ENCODE measurements at regions not wholly inside any gene's neighbourhood (a gene's known extent, or its start where the extent isn't known, plus 50 kb on each side); places are given as distances from the start of the nearest gene placed in this dataset.

DNA sequence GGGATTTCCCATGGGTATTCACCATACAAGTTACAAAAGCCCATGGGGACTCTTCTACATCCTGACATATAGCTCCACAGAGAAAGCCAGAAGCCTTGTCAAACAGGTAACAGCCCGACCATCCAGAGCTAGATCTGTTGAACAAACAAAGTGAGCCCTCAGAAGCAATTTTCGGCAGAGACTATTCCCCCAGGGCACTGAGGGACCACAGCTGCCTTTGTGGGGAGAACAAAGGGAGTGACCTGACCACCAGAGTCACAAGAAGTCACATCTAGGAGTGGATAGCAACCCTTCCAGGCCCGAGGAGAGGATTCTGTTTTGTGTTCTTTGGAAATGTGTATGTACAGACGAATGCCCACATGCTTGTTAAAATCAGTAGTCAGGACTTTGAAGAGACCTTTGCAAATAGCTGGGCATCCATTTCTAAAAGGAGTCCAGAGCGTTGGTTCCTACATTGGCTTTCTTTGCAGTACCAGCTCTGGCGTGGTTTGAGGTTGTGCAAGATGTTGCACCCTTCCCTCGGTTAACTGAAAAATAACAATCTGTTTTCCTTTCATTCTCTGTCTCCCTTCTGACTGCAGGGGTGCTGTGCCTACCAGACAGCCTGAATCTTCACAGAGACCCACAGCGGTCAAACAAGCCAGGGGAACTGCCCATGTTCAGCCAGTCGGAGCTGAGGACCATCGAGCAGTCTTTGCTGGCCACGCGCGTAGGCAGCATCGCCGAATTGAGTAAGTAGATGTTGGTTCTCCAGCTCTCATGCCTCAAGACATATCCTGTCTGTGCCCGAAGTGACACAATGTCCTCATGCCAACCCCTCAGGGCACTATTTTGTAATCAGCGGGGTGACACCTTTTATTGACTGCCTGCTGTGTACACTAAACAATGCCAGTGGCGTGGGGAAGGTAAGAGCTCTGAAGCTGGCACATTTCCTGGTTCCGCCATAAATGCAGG, 165.4 kb upstream of the PWP1 start:
- H3K27ac ChIP-seq (replicated peaks): no peak overlapping the region
- no peak for DNase-seq (ENCODE audit: low read depth in 1 of 2, low spot score in 1 of 2)
- no peak overlapping the region for H3K4me3 ChIP-seq (replicated peaks; ENCODE audit: insufficient read depth, low read length)
- no peaks in the 10 kb centered on the region for H3K27me3 ChIP-seq (ENCODE audit: insufficient read depth, poor library complexity, severe bottlenecking)
- TF ChIP-seq GABPA (IDR thresholded peaks at IDR 0.05; ENCODE audit: low read depth) (no peak), REST (IDR thresholded peaks at IDR 0.05; ENCODE audit: insufficient replicate concordance, low read depth) (no peak), SPI1 (IDR thresholded peaks at IDR 0.05; ENCODE audit: borderline replicate concordance, low read depth) (no peak), POLR2AphosphoS5 (IDR thresholded peaks at IDR 0.05; ENCODE audit: low read depth) (no peak)
- TF ChIP-seq, protein P1, sequence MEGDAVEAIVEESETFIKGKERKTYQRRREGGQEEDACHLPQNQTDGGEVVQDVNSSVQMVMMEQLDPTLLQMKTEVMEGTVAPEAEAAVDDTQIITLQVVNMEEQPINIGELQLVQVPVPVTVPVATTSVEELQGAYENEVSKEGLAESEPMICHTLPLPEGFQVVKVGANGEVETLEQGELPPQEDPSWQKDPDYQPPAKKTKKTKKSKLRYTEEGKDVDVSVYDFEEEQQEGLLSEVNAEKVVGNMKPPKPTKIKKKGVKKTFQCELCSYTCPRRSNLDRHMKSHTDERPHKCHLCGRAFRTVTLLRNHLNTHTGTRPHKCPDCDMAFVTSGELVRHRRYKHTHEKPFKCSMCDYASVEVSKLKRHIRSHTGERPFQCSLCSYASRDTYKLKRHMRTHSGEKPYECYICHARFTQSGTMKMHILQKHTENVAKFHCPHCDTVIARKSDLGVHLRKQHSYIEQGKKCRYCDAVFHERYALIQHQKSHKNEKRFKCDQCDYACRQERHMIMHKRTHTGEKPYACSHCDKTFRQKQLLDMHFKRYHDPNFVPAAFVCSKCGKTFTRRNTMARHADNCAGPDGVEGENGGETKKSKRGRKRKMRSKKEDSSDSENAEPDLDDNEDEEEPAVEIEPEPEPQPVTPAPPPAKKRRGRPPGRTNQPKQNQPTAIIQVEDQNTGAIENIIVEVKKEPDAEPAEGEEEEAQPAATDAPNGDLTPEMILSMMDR (IDR thresholded peaks at IDR 0.05; ENCODE audit: insufficient read depth, low read length): no peak

- no peak overlapping the region for H3K4me3 ChIP-seq (replicated peaks; ENCODE audit: insufficient read depth, low read length)
- no peak for DNase-seq (ENCODE audit: low read depth in 1 of 2, low spot score in 1 of 2)
- H3K27ac ChIP-seq (replicated peaks): no peak overlapping the region
- no peaks in the 10 kb centered on the region for H3K27me3 ChIP-seq (ENCODE audit: insufficient read depth, poor library complexity, severe bottlenecking)
- no peak for TF ChIP-seq POLR2AphosphoS5 (IDR thresholded peaks at IDR 0.05; ENCODE audit: low read depth)
- no peak for TF ChIP-seq GABPA (IDR thresholded peaks at IDR 0.05; ENCODE audit: low read depth)
- no peak for TF ChIP-seq REST (IDR thresholded peaks at IDR 0.05; ENCODE audit: insufficient replicate concordance, low read depth)
- TF ChIP-seq, protein P1 (IDR thresholded peaks at IDR 0.05; ENCODE audit: insufficient read depth, low read length): no peak
- TF ChIP-seq SPI1 (IDR thresholded peaks at IDR 0.05; ENCODE audit: borderline replicate concordance, low read depth): no peak
Measured at GRCh38 chr12:107521826-107522355, 163.7 kb upstream of the PWP1 start.

GRCh38 chr12:107522692-107523477, 162.7 kb upstream of the PWP1 start:
- H3K4me3 ChIP-seq (replicated peaks; ENCODE audit: insufficient read depth, low read length): no peak overlapping the region
- no peaks in the 10 kb centered on the region for H3K27me3 ChIP-seq (ENCODE audit: insufficient read depth, poor library complexity, severe bottlenecking)
- no peak for DNase-seq (ENCODE audit: low read depth in 1 of 2, low spot score in 1 of 2)
- no peak overlapping the region for H3K27ac ChIP-seq (replicated peaks)
- TF ChIP-seq GABPA (IDR thresholded peaks at IDR 0.05; ENCODE audit: low read depth) (no peak), REST (IDR thresholded peaks at IDR 0.05; ENCODE audit: insufficient replicate concordance, low read depth) (no peak), SPI1 (IDR thresholded peaks at IDR 0.05; ENCODE audit: borderline replicate concordance, low read depth) (no peak), POLR2AphosphoS5 (IDR thresholded peaks at IDR 0.05; ENCODE audit: low read depth) (no peak)
- TF ChIP-seq, protein P1 (IDR thresholded peaks at IDR 0.05; ENCODE audit: insufficient read depth, low read length): no peak

Measured in HL-60 (cell line).